ENCODE measurements at regions not wholly inside any gene's neighbourhood (a gene's known extent, or its start where the extent isn't known, plus 50 kb on each side); places are given as distances from the start of the nearest gene placed in this dataset.

DNA sequence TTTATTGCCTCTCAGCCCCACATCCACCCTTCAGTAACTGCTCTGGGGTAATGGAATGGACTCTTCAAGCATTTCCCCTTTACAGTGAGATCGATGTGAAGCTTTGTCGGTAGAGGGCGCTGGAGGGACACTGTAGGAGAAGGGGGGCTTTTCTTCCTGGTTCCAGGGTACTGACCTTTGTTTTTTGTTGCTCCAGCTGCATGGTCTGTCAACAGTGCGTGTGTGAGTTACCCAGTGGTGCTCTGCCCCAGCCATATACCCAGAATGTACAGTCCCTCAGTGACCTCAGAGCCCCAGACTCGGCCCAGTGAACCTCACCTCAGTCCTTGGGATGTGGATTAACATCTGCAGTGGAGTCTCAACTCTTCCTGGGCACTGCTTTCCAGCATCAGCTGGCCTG lies 180.3 kb upstream of the TSC22D2 start:
- H3K4me3 Mint-ChIP-seq (ENCODE audit: unreplicated experiment) = no peak overlapping the region
- POLR2A ChIA-PET = interaction anchor here (1.0 kb wide), 1 partner anchor 181 kb away, joined by 3 read pairs; no protein-coding TSS in a partner anchor
- H3K4me1 ChIP-seq = no peaks in the 10 kb centered on the region
- no peaks in the 10 kb centered on the region for H3K9me3 Mint-ChIP-seq (ENCODE audit: unreplicated experiment)
- H3K27ac Mint-ChIP-seq (ENCODE audit: unreplicated experiment) = no peak overlapping the region
- H3K9me3 ChIP-seq = no peaks in the 10 kb centered on the region
- intact Hi-C loops (cut with micrococcal nuclease; ENCODE audit: unreplicated experiment) = no loop called here
- no peaks in the 10 kb centered on the region for H3K27me3 Mint-ChIP-seq (ENCODE audit: insufficient read depth, unreplicated experiment)
- CTCF ChIA-PET = interaction anchor here (0.6 kb wide), 1 partner anchor 231 kb away, joined by 3 read pairs; no protein-coding TSS in a partner anchor
- H3K4me1 Mint-ChIP-seq (ENCODE audit: low read depth, unreplicated experiment) = no peaks in the 10 kb centered on the region
- no peaks in the 10 kb centered on the region for H3K36me3 Mint-ChIP-seq (ENCODE audit: insufficient read depth, unreplicated experiment)
- no peak overlapping the region for H3K4me3 ChIP-seq (ENCODE audit: low read depth, low read length)
- no peaks in the 10 kb centered on the region for H3K36me3 ChIP-seq (ENCODE audit: control insufficient read depth, insufficient read depth, low read length)
- TF ChIP-seq, protein P1, sequence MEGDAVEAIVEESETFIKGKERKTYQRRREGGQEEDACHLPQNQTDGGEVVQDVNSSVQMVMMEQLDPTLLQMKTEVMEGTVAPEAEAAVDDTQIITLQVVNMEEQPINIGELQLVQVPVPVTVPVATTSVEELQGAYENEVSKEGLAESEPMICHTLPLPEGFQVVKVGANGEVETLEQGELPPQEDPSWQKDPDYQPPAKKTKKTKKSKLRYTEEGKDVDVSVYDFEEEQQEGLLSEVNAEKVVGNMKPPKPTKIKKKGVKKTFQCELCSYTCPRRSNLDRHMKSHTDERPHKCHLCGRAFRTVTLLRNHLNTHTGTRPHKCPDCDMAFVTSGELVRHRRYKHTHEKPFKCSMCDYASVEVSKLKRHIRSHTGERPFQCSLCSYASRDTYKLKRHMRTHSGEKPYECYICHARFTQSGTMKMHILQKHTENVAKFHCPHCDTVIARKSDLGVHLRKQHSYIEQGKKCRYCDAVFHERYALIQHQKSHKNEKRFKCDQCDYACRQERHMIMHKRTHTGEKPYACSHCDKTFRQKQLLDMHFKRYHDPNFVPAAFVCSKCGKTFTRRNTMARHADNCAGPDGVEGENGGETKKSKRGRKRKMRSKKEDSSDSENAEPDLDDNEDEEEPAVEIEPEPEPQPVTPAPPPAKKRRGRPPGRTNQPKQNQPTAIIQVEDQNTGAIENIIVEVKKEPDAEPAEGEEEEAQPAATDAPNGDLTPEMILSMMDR (IDR thresholded peaks at IDR 0.05; ENCODE audit: insufficient read depth in 1 of 2, low read depth in 1 of 2, low read length in 1 of 2, severe bottlenecking in 1 of 2, unreplicated experiment in 1 of 2) = peak; percentile 59 to 61
- no peaks in the 10 kb centered on the region for H3K27me3 ChIP-seq (replicated peaks; ENCODE audit: control insufficient read depth, insufficient read depth, low read length)
- DNase-seq = peak; percentile 53 to 67
- BruUV-seq (replicated peaks) = no TSS peak

DNA sequence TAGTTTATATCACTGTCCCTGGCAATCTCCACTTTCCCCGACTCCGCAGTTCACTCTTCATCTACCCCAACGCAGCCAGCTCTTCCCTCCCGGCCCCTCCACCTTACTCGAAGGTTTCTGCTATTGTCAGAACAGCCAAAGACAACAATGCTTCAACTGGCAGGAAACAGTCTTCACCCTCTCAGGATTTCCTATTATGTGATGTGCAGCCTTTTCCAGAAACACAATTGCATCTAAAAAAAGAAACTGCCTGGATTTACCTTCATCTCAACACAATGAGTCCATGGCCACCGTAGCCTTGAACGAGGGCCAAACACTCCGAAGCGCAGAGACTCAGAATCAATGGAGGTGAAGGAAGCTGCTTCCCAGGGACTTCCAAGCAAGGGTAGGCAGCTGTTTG lies 182.1 kb upstream of the TSC22D2 start:
- Histone ChIP-seq H3K9me3 (no peaks in the 10 kb centered on the region), H3K4me1 (no peaks in the 10 kb centered on the region), H3K27me3 (replicated peaks; ENCODE audit: control insufficient read depth, insufficient read depth, low read length) (no peaks in the 10 kb centered on the region), H3K36me3 (ENCODE audit: control insufficient read depth, insufficient read depth, low read length) (no peaks in the 10 kb centered on the region), H3K4me3 (ENCODE audit: low read depth, low read length) (no peak overlapping the region)
- H3K4me1 Mint-ChIP-seq (ENCODE audit: low read depth, unreplicated experiment) = peaks cover 6% of the 10 kb centered on the region
- intact Hi-C loops (cut with micrococcal nuclease; ENCODE audit: unreplicated experiment) = no loop called here
- BruUV-seq (replicated peaks) = no TSS peak
- no peaks in the 10 kb centered on the region for H3K27me3 Mint-ChIP-seq (ENCODE audit: insufficient read depth, unreplicated experiment)
- no peak for DNase-seq
- ChIA-PET POLR2A (no interaction called here), CTCF (no interaction called here)
- no peak overlapping the region for H3K27ac Mint-ChIP-seq (ENCODE audit: unreplicated experiment)
- no peaks in the 10 kb centered on the region for H3K36me3 Mint-ChIP-seq (ENCODE audit: insufficient read depth, unreplicated experiment)
- no peak overlapping the region for H3K4me3 Mint-ChIP-seq (ENCODE audit: unreplicated experiment)
- TF ChIP-seq, protein P1 (IDR thresholded peaks at IDR 0.05; ENCODE audit: insufficient read depth in 1 of 2, low read depth in 1 of 2, low read length in 1 of 2, severe bottlenecking in 1 of 2, unreplicated experiment in 1 of 2) = no peak
- H3K9me3 Mint-ChIP-seq (ENCODE audit: unreplicated experiment) = no peaks in the 10 kb centered on the region

DNA sequence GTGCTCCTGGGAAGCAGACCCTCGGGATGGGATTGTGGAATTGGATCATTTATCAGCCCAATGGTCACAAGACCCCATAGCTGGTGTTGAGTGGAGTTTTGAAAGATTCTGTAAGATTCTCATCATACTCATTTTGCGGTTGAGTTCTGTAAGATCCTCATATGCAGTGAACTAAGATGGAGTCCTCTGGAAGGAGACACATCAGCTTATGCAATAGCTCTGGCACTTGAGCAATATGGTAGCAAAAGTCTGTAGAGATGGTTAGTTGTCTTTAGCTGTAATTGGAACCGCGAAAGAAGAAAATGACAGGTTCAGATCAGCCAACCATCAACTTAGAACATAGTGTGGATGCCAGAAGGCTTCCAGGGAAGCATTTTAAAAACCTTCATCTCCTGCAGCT lies 184.5 kb upstream of the TSC22D2 start:
- intact Hi-C loops (cut with micrococcal nuclease; ENCODE audit: unreplicated experiment) = no loop called here
- H3K9me3 Mint-ChIP-seq (ENCODE audit: unreplicated experiment) = no peaks in the 10 kb centered on the region
- TF ChIP-seq, protein P1 (IDR thresholded peaks at IDR 0.05; ENCODE audit: insufficient read depth in 1 of 2, low read depth in 1 of 2, low read length in 1 of 2, severe bottlenecking in 1 of 2, unreplicated experiment in 1 of 2) = no peak
- no peak overlapping the region for H3K27ac Mint-ChIP-seq (ENCODE audit: unreplicated experiment)
- Histone ChIP-seq H3K27me3 (replicated peaks; ENCODE audit: control insufficient read depth, insufficient read depth, low read length) (no peaks in the 10 kb centered on the region), H3K36me3 (ENCODE audit: control insufficient read depth, insufficient read depth, low read length) (no peaks in the 10 kb centered on the region), H3K4me1 (no peaks in the 10 kb centered on the region), H3K9me3 (no peaks in the 10 kb centered on the region), H3K4me3 (ENCODE audit: low read depth, low read length) (no peak overlapping the region)
- H3K4me1 Mint-ChIP-seq (ENCODE audit: low read depth, unreplicated experiment) = peaks cover 7% of the 10 kb centered on the region
- H3K4me3 Mint-ChIP-seq (ENCODE audit: unreplicated experiment) = no peak overlapping the region
- no peak for DNase-seq
- H3K27me3 Mint-ChIP-seq (ENCODE audit: insufficient read depth, unreplicated experiment) = no peaks in the 10 kb centered on the region
- H3K36me3 Mint-ChIP-seq (ENCODE audit: insufficient read depth, unreplicated experiment) = no peaks in the 10 kb centered on the region
- ChIA-PET POLR2A (interaction anchor here (0.6 kb wide), 1 partner anchor 694 kb away, joined by 4 read pairs; no protein-coding TSS in a partner anchor), CTCF (no interaction called here)
- no TSS peak for BruUV-seq (replicated peaks)
